GM20000 (cell line): ENCODE measurements at regions not wholly inside any gene's neighbourhood (a gene's known extent, or its start where the extent isn't known, plus 50 kb on each side); places are given as distances from the start of the nearest gene placed in this dataset.
A peak's percentile ranks its signal among the peaks of the same experiment; 100 is the strongest.

ENCODE experiments used
- DNase-seq: peaks from one replicate; pipeline ENCODE4 v3.0.0; 2012; ENCODE audit warnings: low spot score
- CTCF ChIP-seq: IDR thresholded peaks from 2 replicates; pipeline ENCODE4 v1.5.1; 2012; ENCODE audit warnings: mild to moderate bottlenecking, control low read depth; ENCODE audit errors: extremely low read depth, missing control alignments

- DNase-seq = no peak
- no peak for TF ChIP-seq CTCF
Observed at GRCh38 chr14:80383223-80383622, 171.9 kb upstream of the DIO2 start.

DNA sequence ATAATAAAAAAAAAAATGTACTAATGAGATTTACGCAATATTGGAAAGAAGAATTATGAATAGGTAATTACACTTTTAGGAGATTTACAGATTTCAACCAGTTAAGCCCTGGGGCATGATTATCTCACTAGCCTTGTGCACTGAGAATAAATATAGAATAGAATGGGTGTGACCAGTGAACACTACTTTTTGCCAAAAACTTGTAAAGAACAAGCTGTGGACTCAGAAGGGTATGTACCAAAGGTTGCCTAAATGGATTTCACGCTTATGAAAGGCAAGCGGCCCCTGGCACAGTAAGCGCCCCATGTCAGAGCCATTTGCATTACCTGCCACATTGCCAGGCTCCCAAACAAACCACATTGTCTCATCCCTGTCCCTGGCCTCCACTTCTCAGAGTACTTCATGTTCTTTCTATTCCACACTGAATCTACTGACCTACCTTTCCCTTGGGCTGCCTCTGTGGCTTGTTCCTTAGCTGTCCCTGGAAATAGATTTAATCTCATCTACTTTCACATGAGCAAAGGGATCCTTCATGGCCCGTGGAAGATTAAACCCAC, 170.6 kb upstream of the DIO2 start:
- DNase-seq = no peak
- TF ChIP-seq CTCF = no peak

DNA sequence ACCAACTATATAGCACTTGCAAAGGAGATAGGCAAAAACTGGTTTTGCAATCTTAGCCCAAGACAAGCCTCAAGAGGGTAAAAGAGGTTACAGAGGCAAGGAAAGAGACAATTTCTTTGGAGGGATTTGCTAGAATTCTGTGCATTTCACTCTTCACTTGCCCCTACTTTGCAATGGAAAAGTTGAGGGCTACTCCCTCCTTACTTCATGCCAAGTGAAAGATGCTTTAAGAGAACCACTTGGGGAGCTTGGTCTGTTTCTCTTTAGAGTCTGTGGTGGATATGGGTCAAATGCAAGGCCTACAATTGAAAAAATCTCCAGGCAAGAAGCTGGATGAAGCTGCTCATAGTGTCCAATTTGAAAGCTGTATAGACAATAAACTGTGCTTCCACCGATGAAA, 167.7 kb upstream of the DIO2 start:
- TF ChIP-seq CTCF = no peak
- no peak for DNase-seq

DNA sequence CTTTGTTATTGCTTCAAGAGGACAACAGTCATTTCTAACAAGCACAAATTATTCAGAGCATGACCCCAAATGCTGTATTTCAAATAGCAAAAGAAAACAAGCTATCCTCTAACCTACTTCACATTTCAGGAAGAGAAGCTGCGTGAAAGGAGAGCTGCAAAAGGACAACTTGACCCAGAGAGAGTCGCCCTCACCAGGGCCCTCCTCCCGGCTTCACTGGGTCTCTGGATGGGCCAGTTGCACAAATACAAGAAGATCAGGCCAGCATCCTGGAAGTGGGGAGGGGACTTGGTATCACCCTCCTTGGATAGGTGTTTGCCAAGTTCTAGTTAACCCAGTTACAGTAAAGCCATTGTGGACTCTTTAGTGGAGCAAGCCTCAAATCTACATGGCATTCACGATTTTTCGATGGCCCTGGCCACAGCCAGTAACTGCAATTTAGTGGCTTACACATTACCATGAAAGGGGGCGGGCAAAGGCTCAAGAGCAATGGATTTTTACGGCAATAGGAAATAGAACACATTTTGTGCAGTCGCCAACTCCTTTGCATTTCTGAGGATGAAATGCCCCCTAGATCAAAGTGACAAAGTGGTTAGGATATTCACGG, 166.9 kb upstream of the DIO2 start:
- DNase-seq = no peak
- no peak for TF ChIP-seq CTCF

- no peak for DNase-seq
- TF ChIP-seq CTCF = no peak
Observed at GRCh38 chr14:80364816-80365215, 153.5 kb upstream of the DIO2 start.

GRCh38 chr14:80364274-80364673, 153.0 kb upstream of the DIO2 start:
- TF ChIP-seq CTCF = no peak
- peak; percentile 8 for DNase-seq

DNA sequence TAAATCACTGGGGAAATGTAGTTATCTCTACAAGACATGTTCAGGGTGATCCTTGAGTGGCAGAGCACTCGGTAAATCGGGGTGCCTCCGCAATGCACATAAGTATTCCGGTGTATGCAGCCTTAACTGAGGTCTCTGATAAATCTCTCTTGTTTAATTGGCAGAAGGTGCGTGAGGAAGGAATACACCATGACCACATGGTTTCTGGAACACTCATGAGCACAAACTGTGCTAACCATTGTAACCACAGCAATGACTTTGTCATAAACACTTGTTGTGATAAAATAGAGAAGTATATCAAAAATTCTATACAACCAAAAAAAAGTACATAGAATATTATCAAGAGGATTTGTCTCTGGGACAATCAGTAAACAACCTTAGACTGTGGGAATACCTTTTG, 146.8 kb upstream of the DIO2 start:
- TF ChIP-seq CTCF = no peak
- DNase-seq = no peak
